ENCODE measurements at regions not wholly inside any gene's neighbourhood (a gene's known extent, or its start where the extent isn't known, plus 50 kb on each side); places are given as distances from the start of the nearest gene placed in this dataset.

DNA sequence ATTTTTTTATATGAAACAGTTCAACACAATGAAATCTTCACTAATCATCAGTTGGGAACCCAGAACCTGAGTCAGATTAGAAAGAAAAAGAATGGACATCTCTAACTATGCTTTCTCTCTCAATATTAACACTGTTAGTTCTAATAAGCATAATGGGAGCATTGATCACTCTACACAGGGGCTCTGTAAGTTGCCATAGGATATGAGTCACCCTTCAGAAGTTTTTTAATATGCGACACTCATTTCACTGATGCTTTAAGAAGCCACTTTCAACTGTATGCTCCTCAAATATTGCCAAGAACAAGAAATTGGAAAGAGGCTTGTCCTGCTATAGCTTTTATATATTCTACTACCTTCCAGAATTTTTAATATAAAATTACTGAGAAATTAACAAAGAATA, 187.0 kb downstream of the AASDH start:
- TF ChIP-seq CTCF (IDR thresholded peaks at IDR 0.05; ENCODE audit: poor library complexity) (no peak), EZH2phosphoT487 (IDR thresholded peaks at IDR 0.05; ENCODE audit: low read depth, severe bottlenecking, unreplicated experiment) (no peak), EZH2 (IDR thresholded peaks at IDR 0.05; ENCODE audit: borderline replicate concordance) (no peak)
